Right lobe of liver (tissue), 4 donors: ENCODE measurements at regions not wholly inside any gene's neighbourhood (a gene's known extent, or its start where the extent isn't known, plus 50 kb on each side); places are given as distances from the start of the nearest gene placed in this dataset.

ENCODE experiments used
- POLR2A ChIP-seq: fragments of 450-650 bp; IDR thresholded peaks from one replicate; pipeline ENCODE4 v1.6.1; 2017; ENCODE audit warnings: antibody characterized with exemption, mild to moderate bottlenecking
- TF ChIP-seq, protein P1 (sequence below), 4 donors: fragments of 200-600 bp in 3 of 4; fragments of 450-650 bp in 1 of 4; IDR thresholded peaks; one replicate each; pipeline versions ENCODE4 v1.5.1 to v1.8.0; 2016 to 2022; ENCODE audit warnings: antibody characterized with exemption in 4 of 4, mild to moderate bottlenecking in 2 of 4
- donor health status: DM: no; HTN: no; CAD: no.
- donor health status: DM: no; HTN: no; CAD: no.
- donor health status: DM: no; HTN: yes; CAD: no.

DNA sequence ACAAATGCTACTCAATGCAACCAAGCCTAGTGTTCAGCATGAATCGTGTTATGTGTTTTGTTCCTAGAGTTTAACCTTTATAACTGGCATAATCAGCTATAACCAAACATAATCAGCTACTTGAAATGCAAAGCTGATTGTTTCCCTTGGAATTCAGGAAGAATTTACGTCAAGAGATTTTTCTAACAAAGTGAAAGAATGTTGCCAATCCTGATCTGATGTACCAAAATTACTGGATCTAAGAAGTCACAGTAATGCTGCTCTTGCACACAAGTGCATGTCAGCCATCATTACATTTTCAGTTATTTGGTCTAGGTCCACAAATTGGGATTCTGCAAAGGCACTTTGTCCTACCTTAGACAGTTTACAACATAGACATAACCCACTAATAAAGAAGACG lies 662.3 kb upstream of the SEMA6A start:
- TF ChIP-seq, protein P1, sequence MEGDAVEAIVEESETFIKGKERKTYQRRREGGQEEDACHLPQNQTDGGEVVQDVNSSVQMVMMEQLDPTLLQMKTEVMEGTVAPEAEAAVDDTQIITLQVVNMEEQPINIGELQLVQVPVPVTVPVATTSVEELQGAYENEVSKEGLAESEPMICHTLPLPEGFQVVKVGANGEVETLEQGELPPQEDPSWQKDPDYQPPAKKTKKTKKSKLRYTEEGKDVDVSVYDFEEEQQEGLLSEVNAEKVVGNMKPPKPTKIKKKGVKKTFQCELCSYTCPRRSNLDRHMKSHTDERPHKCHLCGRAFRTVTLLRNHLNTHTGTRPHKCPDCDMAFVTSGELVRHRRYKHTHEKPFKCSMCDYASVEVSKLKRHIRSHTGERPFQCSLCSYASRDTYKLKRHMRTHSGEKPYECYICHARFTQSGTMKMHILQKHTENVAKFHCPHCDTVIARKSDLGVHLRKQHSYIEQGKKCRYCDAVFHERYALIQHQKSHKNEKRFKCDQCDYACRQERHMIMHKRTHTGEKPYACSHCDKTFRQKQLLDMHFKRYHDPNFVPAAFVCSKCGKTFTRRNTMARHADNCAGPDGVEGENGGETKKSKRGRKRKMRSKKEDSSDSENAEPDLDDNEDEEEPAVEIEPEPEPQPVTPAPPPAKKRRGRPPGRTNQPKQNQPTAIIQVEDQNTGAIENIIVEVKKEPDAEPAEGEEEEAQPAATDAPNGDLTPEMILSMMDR (IDR thresholded peaks at IDR 0.05): no peak
- no peak for TF ChIP-seq POLR2A
